Trophoblast cell (in vitro differentiated cells and primary cell): ENCODE measurements at regions not wholly inside any gene's neighbourhood (a gene's known extent, or its start where the extent isn't known, plus 50 kb on each side); places are given as distances from the start of the nearest gene placed in this dataset.
A peak's percentile ranks its signal among the peaks of the same experiment; 100 is the strongest.

Experiments
- DNase-seq, 2 donors: peaks; one replicate each; pipeline ENCODE4 v3.0.0-alpha.2; 2016
- H2AFZ ChIP-seq: 2 replicates; pipeline ENCODE4 v1.6.1; 2013; ENCODE audit warnings: low read length, moderate library complexity, mild to moderate bottlenecking; ENCODE audit not compliant: insufficient read depth, poor library complexity
- H2AK5ac ChIP-seq: 2 replicates; pipeline ENCODE4 v1.6.1; 2013; ENCODE audit warnings: mild to moderate bottlenecking, low read length
- H2BK120ac ChIP-seq: 2 replicates; pipeline ENCODE4 v1.6.1; 2013; ENCODE audit warnings: low read length, mild to moderate bottlenecking, moderate library complexity; ENCODE audit not compliant: insufficient read depth, poor library complexity
- H2BK12ac ChIP-seq: 2 replicates; pipeline ENCODE4 v1.6.1; 2013; ENCODE audit warnings: mild to moderate bottlenecking, low read length, moderate library complexity
- H2BK5ac ChIP-seq: 2 replicates; pipeline ENCODE4 v1.6.1; 2013; ENCODE audit warnings: low read length, low read depth, moderate library complexity, mild to moderate bottlenecking; ENCODE audit not compliant: poor library complexity
- H3K14ac ChIP-seq: 2 replicates; pipeline ENCODE4 v1.6.1; 2013; ENCODE audit warnings: mild to moderate bottlenecking, low read length
- H3K18ac ChIP-seq: 2 replicates; pipeline ENCODE4 v1.6.1; 2013; ENCODE audit warnings: mild to moderate bottlenecking, low read length
- H3K23ac ChIP-seq: 2 replicates; pipeline ENCODE4 v1.6.1; 2013; ENCODE audit warnings: low read length
- H3K27ac ChIP-seq: 2 replicates; pipeline ENCODE4 v1.5.1; 2013; ENCODE audit warnings: low read depth, mild to moderate bottlenecking, inconsistent platforms, low read length, moderate library complexity
- H3K27me3 ChIP-seq: 2 replicates; pipeline ENCODE4 v1.6.1; 2013; ENCODE audit warnings: inconsistent platforms, mild to moderate bottlenecking, low read length, moderate library complexity; ENCODE audit not compliant: insufficient read depth
- H3K36me3 ChIP-seq, 2 experiments: 1 replicate in 1 of 2; 2 replicates in 1 of 2; pipeline ENCODE4 v1.6.1; 2013; ENCODE audit warnings: low read length in 2 of 2, mild to moderate bottlenecking in 2 of 2, moderate library complexity in 1 of 2; ENCODE audit not compliant: insufficient read depth in 2 of 2, control insufficient read depth in 1 of 2
- H3K4ac ChIP-seq: 2 replicates; pipeline ENCODE4 v1.6.1; 2013; ENCODE audit warnings: low read depth, mild to moderate bottlenecking, low read length, moderate library complexity
- H3K4me1 ChIP-seq, 2 experiments: 1 replicate in 1 of 2; 2 replicates in 1 of 2; pipeline ENCODE4 v1.6.1; 2013; ENCODE audit warnings: low read length in 2 of 2, mild to moderate bottlenecking in 2 of 2, moderate library complexity in 1 of 2; ENCODE audit not compliant: insufficient read depth in 2 of 2, control insufficient read depth in 1 of 2
- H3K4me2 ChIP-seq: 2 replicates; pipeline ENCODE4 v1.6.1; 2013; ENCODE audit warnings: inconsistent platforms, mild to moderate bottlenecking, low read length, moderate library complexity
- H3K4me3 ChIP-seq: 2 replicates; pipeline ENCODE4 v1.5.1; 2013; ENCODE audit warnings: mild to moderate bottlenecking, low read depth, low read length, inconsistent platforms
- H3K79me1 ChIP-seq: one replicate; pipeline ENCODE4 v1.6.1; 2013; ENCODE audit warnings: low read length
- H3K79me2 ChIP-seq: 2 replicates; pipeline ENCODE4 v1.6.1; 2013; ENCODE audit warnings: low read length, mild to moderate bottlenecking; ENCODE audit not compliant: control insufficient read depth, insufficient read depth, poor library complexity
- H3K9ac ChIP-seq: 2 replicates; pipeline ENCODE4 v1.6.1; 2013; ENCODE audit warnings: mild to moderate bottlenecking, low read length
- H3K9me3 ChIP-seq: 2 replicates; pipeline ENCODE4 v1.6.1; 2013; ENCODE audit warnings: low read depth, mild to moderate bottlenecking, control low read depth, inconsistent platforms, low read length; ENCODE audit not compliant: insufficient read depth
- H4K12ac ChIP-seq: 2 replicates; pipeline ENCODE4 v1.6.1; 2013; ENCODE audit warnings: low read depth, mild to moderate bottlenecking, low read length, moderate library complexity
- H4K8ac ChIP-seq: 2 replicates; pipeline ENCODE4 v1.6.1; 2013; ENCODE audit warnings: low read depth, mild to moderate bottlenecking, low read length, moderate library complexity
- H4K91ac ChIP-seq: one replicate; pipeline ENCODE4 v1.6.1; 2013; ENCODE audit warnings: low read depth, mild to moderate bottlenecking, low read length, moderate library complexity
- whole genome bisulfite sequencing: extraction: QIAGEN DNeasy Blood & Tissue Kit; methylation state at CpG from one replicate; pipeline ENCODE4 v1.1.7; 2013; ENCODE audit warnings: missing lambda C conversion rate; ENCODE audit not compliant: insufficient read length, insufficient coverage; ENCODE audit errors: extremely low coverage; 5-methylcytosine and 5-hydroxymethylcytosine counted together

- H3K4me1 ChIP-seq, result peaks cover 7 to 10% of the 10 kb centered on the region in 2 experiments
- H4K91ac ChIP-seq, result no peak overlapping the region
- H2AFZ ChIP-seq, result no peak overlapping the region
- no peak overlapping the region for H2BK12ac ChIP-seq
- H3K9me3 ChIP-seq, result no peaks in the 10 kb centered on the region
- no peak overlapping the region for H3K27ac ChIP-seq
- H2BK120ac ChIP-seq, result no peak overlapping the region
- no peak overlapping the region for H3K4ac ChIP-seq
- H3K23ac ChIP-seq, result no peak overlapping the region
- no peak overlapping the region for H2AK5ac ChIP-seq
- no peaks in the 10 kb centered on the region for H3K36me3 ChIP-seq
- H3K14ac ChIP-seq, result no peak overlapping the region
- no peak overlapping the region for H3K4me3 ChIP-seq
- H3K79me2 ChIP-seq, result no peaks in the 10 kb centered on the region
- H4K12ac ChIP-seq, result no peak overlapping the region
- peaks cover 9% of the 10 kb centered on the region for H3K79me1 ChIP-seq
- no CpG with 5 or more reads among the region's 2 CpGs for WGBS
- H3K27me3 ChIP-seq, result no peaks in the 10 kb centered on the region
- no peak for DNase-seq
- H2BK5ac ChIP-seq, result no peak overlapping the region
- H3K4me2 ChIP-seq, result no peak overlapping the region
- H3K18ac ChIP-seq, result no peak overlapping the region
- no peak overlapping the region for H3K9ac ChIP-seq
- H4K8ac ChIP-seq, result no peak overlapping the region
Observed at GRCh38 chr10:120007261-120007660, 114.7 kb downstream of the SEC23IP start.

- Histone ChIP-seq H2BK5ac (peak overlapping the region; percentile 35), H3K14ac (peak overlapping the region; percentile 59), H3K4me3 (peak overlapping the region; percentile 3), H3K4me1 (peaks cover 12 to 19% of the 10 kb centered on the region in 2 experiments), H3K27me3 (no peaks in the 10 kb centered on the region), H3K27ac (peak overlapping the region; percentile 51), H3K18ac (peak overlapping the region; percentile 69), H2AK5ac (peak overlapping the region; percentile 44), H3K79me2 (no peaks in the 10 kb centered on the region), H4K8ac (peak overlapping the region; percentile 14), H3K9ac (no peak overlapping the region), H4K91ac (peak overlapping the region; percentile 85), H2BK12ac (peak overlapping the region; percentile 89), H4K12ac (no peak overlapping the region), H2BK120ac (peak overlapping the region; percentile 74), H3K23ac (no peak overlapping the region), H3K4ac (no peak overlapping the region), H3K36me3 (no peaks in the 10 kb centered on the region), H3K4me2 (no peak overlapping the region), H3K9me3 (no peaks in the 10 kb centered on the region), H2AFZ (no peak overlapping the region), H3K79me1 (peaks cover 9% of the 10 kb centered on the region)
- no CpG with 5 or more reads among the region's 43 CpGs for WGBS
- DNase-seq, result peak in 1 of 2 donors; percentile 20
Observed at GRCh38 chr10:120011359-120012130, 119.0 kb downstream of the SEC23IP start.

- Histone ChIP-seq H2BK12ac (peak overlapping the region; percentile 74), H4K12ac (no peak overlapping the region)
Observed at GRCh38 chr10:120012131-120012400, 119.5 kb downstream of the SEC23IP start.

GRCh38 chr10:120012566-120012965, 120.0 kb downstream of the SEC23IP start:
- Histone ChIP-seq H4K12ac (no peak overlapping the region), H3K4me3 (no peak overlapping the region), H3K14ac (no peak overlapping the region), H3K79me2 (no peaks in the 10 kb centered on the region), H2AK5ac (no peak overlapping the region), H3K9ac (no peak overlapping the region), H2AFZ (no peak overlapping the region), H2BK5ac (no peak overlapping the region), H3K9me3 (no peaks in the 10 kb centered on the region), H3K27ac (peak overlapping the region; percentile 51), H4K91ac (peak overlapping the region; percentile 85), H3K27me3 (no peaks in the 10 kb centered on the region), H3K4me2 (peak overlapping the region; percentile 29), H2BK120ac (no peak overlapping the region), H3K18ac (no peak overlapping the region), H3K79me1 (peaks cover 9% of the 10 kb centered on the region), H3K4me1 (peaks cover 12 to 19% of the 10 kb centered on the region in 2 experiments), H2BK12ac (no peak overlapping the region), H4K8ac (no peak overlapping the region), H3K4ac (no peak overlapping the region), H3K36me3 (no peaks in the 10 kb centered on the region), H3K23ac (no peak overlapping the region)
- peak; percentile 93 to 95 for DNase-seq
- WGBS, result no CpG with 5 or more reads among the region's 7 CpGs

More at GRCh38 chr10:120012131-120012400, 119.5 kb downstream of the SEC23IP start:
- peak overlapping the region; percentile 74 for H2BK120ac ChIP-seq
- H3K18ac ChIP-seq, result peak overlapping the region; percentile 69
- peak overlapping the region; percentile 32 for H3K4ac ChIP-seq
- peak in 1 of 2 donors; percentile 13 for DNase-seq
- H2AK5ac ChIP-seq, result peak overlapping the region; percentile 25
- no peak overlapping the region for H2AFZ ChIP-seq
- H3K79me1 ChIP-seq, result peaks cover 9% of the 10 kb centered on the region
- no peaks in the 10 kb centered on the region for H3K27me3 ChIP-seq
- H4K91ac ChIP-seq, result peak overlapping the region; percentile 85
- no peaks in the 10 kb centered on the region for H3K79me2 ChIP-seq
- no peak overlapping the region for H3K23ac ChIP-seq
- H3K4me1 ChIP-seq, result peaks cover 12 to 19% of the 10 kb centered on the region in 2 experiments
- H3K4me3 ChIP-seq, result no peak overlapping the region
- WGBS, result no CpG with 5 or more reads among the region's 5 CpGs
- peak overlapping the region; percentile 59 for H3K14ac ChIP-seq
- H4K8ac ChIP-seq, result peak overlapping the region; percentile 0
- peak overlapping the region; percentile 51 for H3K27ac ChIP-seq
- H3K9ac ChIP-seq, result no peak overlapping the region
- no peaks in the 10 kb centered on the region for H3K36me3 ChIP-seq
- peak overlapping the region; percentile 7 for H2BK5ac ChIP-seq
- H3K9me3 ChIP-seq, result no peaks in the 10 kb centered on the region
- no peak overlapping the region for H3K4me2 ChIP-seq
